ENCODE measurements at regions not wholly inside any gene's neighbourhood (a gene's known extent, or its start where the extent isn't known, plus 50 kb on each side); places are given as distances from the start of the nearest gene placed in this dataset.

DNA sequence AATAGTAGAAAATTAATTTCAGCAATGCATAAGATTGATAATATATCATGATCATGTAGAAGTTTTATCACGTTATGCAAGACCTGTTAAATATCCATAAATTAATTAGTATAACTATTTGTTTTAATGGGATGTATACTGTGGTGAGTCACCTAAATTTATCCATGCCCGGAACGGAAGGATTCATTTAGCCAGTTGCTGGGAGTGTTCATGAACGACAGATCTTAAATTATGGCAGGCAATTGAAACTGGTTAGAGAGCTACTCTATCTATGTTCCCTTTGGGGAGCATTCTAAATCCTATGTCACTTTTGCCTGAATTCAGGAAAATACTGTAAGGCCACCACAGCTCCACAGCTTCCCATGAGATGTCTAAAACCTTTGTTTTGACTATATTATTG, 1950.5 kb upstream of the AGA start:
- Histone ChIP-seq H3K4me2 (ENCODE audit: low read length, poor library complexity, severe bottlenecking) (no peak overlapping the region), H3K4me3 (ENCODE audit: insufficient read depth in 1 of 2, low read depth in 1 of 2, low read length in 2 of 2) (no peak overlapping the region), H3K9ac (ENCODE audit: low read length) (no peak overlapping the region), H3K14ac (ENCODE audit: low read length in 2 of 2) (no peak overlapping the region), H3K9me3 (ENCODE audit: control insufficient read depth, low read length) (peaks cover 19% of the 10 kb centered on the region), H3K23ac (ENCODE audit: low read length in 2 of 2) (no peak overlapping the region), H2BK120ac (ENCODE audit: low read depth, low read length) (no peak overlapping the region), H4K91ac (ENCODE audit: low read length) (no peak overlapping the region), H2BK12ac (ENCODE audit: low read length in 2 of 2) (no peak overlapping the region), H2BK15ac (ENCODE audit: low read depth, poor library complexity, severe bottlenecking) (no peak overlapping the region), H3K4ac (ENCODE audit: low read depth in 1 of 2, low read length in 2 of 2) (no peak overlapping the region), H3K79me1 (replicated peaks; ENCODE audit: low read length, poor library complexity, severe bottlenecking) (no peaks in the 10 kb centered on the region), H3K27me3 (ENCODE audit: control insufficient read depth in 1 of 2, insufficient read depth in 1 of 2, low read length in 2 of 2) (no peaks in the 10 kb centered on the region), H3K18ac (ENCODE audit: low read depth in 1 of 2, low read length in 2 of 2) (no peak overlapping the region), H2AFZ (ENCODE audit: low read depth, low read length) (no peak overlapping the region), H4K8ac (ENCODE audit: low read length) (no peak overlapping the region), H2BK5ac (ENCODE audit: low read depth, low read length, poor library complexity, severe bottlenecking) (no peak overlapping the region), H2AK5ac (ENCODE audit: low read length, severe bottlenecking) (no peak overlapping the region), H3K4me1 (ENCODE audit: control insufficient read depth, insufficient read depth, low read depth, low read length) (no peaks in the 10 kb centered on the region), H3K36me3 (ENCODE audit: control insufficient read depth in 1 of 2, insufficient read depth in 2 of 2, low read depth in 1 of 2, low read length in 2 of 2) (no peaks in the 10 kb centered on the region), H3K27ac (ENCODE audit: low read length, poor library complexity, severe bottlenecking) (no peak overlapping the region)
- 97% methylated on average over 3 of the region's 4 CpGs for WGBS
- DNase-seq = no peak

DNA sequence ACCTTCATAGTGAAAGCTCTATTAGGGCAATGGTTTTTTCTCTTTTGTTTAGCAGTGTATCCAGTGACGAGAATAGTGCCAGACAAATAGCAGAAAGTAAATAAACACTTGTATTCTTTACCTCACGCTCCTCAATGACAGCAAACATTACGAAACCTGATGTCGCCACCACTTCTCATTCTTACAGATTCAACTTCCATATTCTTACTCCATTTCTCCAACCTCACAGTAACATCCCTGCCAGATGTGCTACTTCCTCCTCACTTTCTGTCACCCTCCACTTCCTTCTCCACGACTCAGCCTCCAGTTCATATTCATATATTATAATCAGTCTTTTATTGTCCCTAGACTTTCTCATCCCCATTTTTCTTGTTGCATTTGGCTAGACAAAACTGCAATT, 1956.2 kb upstream of the AGA start:
- Histone ChIP-seq H3K9ac (ENCODE audit: low read length) (no peak overlapping the region), H4K8ac (ENCODE audit: low read length) (no peak overlapping the region), H2BK15ac (ENCODE audit: low read depth, poor library complexity, severe bottlenecking) (no peak overlapping the region), H3K18ac (ENCODE audit: low read depth in 1 of 2, low read length in 2 of 2) (no peak overlapping the region), H3K4me2 (ENCODE audit: low read length, poor library complexity, severe bottlenecking) (no peak overlapping the region), H3K23ac (ENCODE audit: low read length in 2 of 2) (no peak overlapping the region), H2BK120ac (ENCODE audit: low read depth, low read length) (no peak overlapping the region), H3K79me1 (replicated peaks; ENCODE audit: low read length, poor library complexity, severe bottlenecking) (no peaks in the 10 kb centered on the region), H3K4me1 (ENCODE audit: control insufficient read depth, insufficient read depth, low read depth, low read length) (no peaks in the 10 kb centered on the region), H3K9me3 (ENCODE audit: control insufficient read depth, low read length) (peaks cover 22% of the 10 kb centered on the region), H2AK5ac (ENCODE audit: low read length, severe bottlenecking) (no peak overlapping the region), H4K91ac (ENCODE audit: low read length) (no peak overlapping the region), H3K36me3 (ENCODE audit: control insufficient read depth in 1 of 2, insufficient read depth in 2 of 2, low read depth in 1 of 2, low read length in 2 of 2) (no peaks in the 10 kb centered on the region), H3K14ac (ENCODE audit: low read length in 2 of 2) (no peak overlapping the region), H3K27me3 (ENCODE audit: control insufficient read depth in 1 of 2, insufficient read depth in 1 of 2, low read length in 2 of 2) (no peaks in the 10 kb centered on the region), H2BK5ac (ENCODE audit: low read depth, low read length, poor library complexity, severe bottlenecking) (no peak overlapping the region), H2BK12ac (ENCODE audit: low read length in 2 of 2) (no peak overlapping the region), H3K27ac (ENCODE audit: low read length, poor library complexity, severe bottlenecking) (no peak overlapping the region), H2AFZ (ENCODE audit: low read depth, low read length) (no peak overlapping the region), H3K4me3 (ENCODE audit: insufficient read depth in 1 of 2, low read depth in 1 of 2, low read length in 2 of 2) (no peak overlapping the region), H3K4ac (ENCODE audit: low read depth in 1 of 2, low read length in 2 of 2) (no peak overlapping the region)
- peak; percentile 5 for DNase-seq
- WGBS = 74% methylated on average over 5 of the region's 5 CpGs

DNA sequence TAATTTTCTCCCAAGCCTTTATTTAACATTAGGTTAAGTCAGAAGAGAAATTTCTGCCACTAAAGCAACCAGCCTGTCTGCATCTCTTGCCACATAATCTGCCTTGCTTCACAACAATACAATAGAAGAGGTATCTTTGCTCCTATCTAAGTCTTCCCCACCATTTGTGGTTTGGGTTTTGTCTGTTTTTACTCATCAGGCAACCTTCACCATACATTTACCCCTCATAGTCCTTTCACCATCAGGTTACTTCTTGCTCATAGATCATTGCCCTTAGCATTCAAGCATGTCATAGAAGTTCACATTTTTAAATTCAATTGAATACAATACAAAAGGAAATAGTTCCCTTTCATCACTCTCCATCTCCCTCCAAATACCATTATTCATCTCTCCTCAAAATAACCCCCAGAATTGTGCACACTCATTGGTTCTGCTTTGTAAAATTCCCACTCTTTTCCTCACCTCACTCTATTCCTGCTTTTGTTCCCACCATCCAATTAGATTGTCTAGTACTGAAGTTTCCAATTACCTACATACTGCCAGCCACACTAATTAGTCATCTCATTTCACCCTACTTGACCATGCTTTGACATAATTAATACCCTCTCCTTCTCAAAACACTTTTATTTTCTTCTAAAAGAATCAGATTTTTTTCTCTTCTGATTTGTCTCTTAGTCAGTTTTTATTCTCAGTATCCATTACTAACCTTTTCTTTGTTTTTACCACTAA, 1957.0 kb upstream of the AGA start:
- Histone ChIP-seq H2BK5ac (ENCODE audit: low read depth, low read length, poor library complexity, severe bottlenecking) (no peak overlapping the region), H3K27ac (ENCODE audit: low read length, poor library complexity, severe bottlenecking) (no peak overlapping the region), H3K79me1 (replicated peaks; ENCODE audit: low read length, poor library complexity, severe bottlenecking) (no peaks in the 10 kb centered on the region), H3K4me2 (ENCODE audit: low read length, poor library complexity, severe bottlenecking) (no peak overlapping the region), H4K91ac (ENCODE audit: low read length) (no peak overlapping the region), H2AFZ (ENCODE audit: low read depth, low read length) (no peak overlapping the region), H3K27me3 (ENCODE audit: control insufficient read depth in 1 of 2, insufficient read depth in 1 of 2, low read length in 2 of 2) (no peaks in the 10 kb centered on the region), H3K23ac (ENCODE audit: low read length in 2 of 2) (no peak overlapping the region), H3K4me1 (ENCODE audit: control insufficient read depth, insufficient read depth, low read depth, low read length) (no peaks in the 10 kb centered on the region), H4K8ac (ENCODE audit: low read length) (no peak overlapping the region), H2BK120ac (ENCODE audit: low read depth, low read length) (no peak overlapping the region), H2BK12ac (ENCODE audit: low read length in 2 of 2) (no peak overlapping the region), H2BK15ac (ENCODE audit: low read depth, poor library complexity, severe bottlenecking) (no peak overlapping the region), H2AK5ac (ENCODE audit: low read length, severe bottlenecking) (no peak overlapping the region), H3K4me3 (ENCODE audit: insufficient read depth in 1 of 2, low read depth in 1 of 2, low read length in 2 of 2) (no peak overlapping the region), H3K9ac (ENCODE audit: low read length) (no peak overlapping the region), H3K9me3 (ENCODE audit: control insufficient read depth, low read length) (peaks cover 19% of the 10 kb centered on the region), H3K36me3 (ENCODE audit: control insufficient read depth in 1 of 2, insufficient read depth in 2 of 2, low read depth in 1 of 2, low read length in 2 of 2) (no peaks in the 10 kb centered on the region), H3K18ac (ENCODE audit: low read depth in 1 of 2, low read length in 2 of 2) (no peak overlapping the region), H3K14ac (ENCODE audit: low read length in 2 of 2) (no peak overlapping the region), H3K4ac (ENCODE audit: low read depth in 1 of 2, low read length in 2 of 2) (no peak overlapping the region)
- DNase-seq = no peak

DNA sequence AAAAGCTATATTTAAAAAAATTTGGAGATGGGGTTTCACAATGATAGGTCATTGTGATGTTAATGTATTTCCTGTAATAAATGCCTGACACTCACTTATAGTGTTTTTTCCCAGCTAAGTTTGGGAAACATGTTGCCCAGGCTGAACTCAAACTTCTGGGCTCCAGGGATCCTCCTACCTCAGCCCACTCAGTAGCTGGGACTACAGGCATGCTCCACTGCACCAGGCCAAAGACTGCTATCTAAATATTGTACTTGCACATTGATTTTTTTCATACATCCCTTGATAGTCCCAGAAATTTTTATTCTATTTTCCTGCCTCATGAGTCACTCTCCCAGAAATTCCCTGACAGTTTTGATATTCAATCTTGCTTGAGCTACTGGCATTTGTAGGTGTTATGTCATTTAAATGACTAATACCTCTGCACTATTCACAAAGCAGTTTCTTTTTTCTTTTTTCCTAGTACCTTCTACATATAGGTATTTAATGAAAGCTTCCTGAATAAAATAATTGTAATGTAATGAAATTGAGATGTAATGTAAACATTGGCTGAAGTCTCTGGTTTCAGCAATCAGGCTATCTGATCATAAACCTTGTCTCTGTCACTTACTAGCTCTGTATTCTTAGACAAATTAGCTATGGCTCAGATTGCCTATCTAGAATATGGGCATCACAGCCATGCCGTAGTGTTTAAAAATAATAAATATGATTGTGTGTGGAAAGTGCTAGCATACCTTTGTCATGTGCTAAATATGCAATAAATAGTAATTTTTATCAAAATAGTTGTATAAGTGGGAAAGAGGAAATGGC, 1973.0 kb upstream of the AGA start:
- Histone ChIP-seq H3K4me1 (ENCODE audit: control insufficient read depth, insufficient read depth, low read depth, low read length) (peaks cover 2% of the 10 kb centered on the region), H3K23ac (ENCODE audit: low read length in 2 of 2) (no peak overlapping the region), H3K14ac (ENCODE audit: low read length in 2 of 2) (no peak overlapping the region), H4K91ac (ENCODE audit: low read length) (no peak overlapping the region), H3K9ac (ENCODE audit: low read length) (no peak overlapping the region), H2BK15ac (ENCODE audit: low read depth, poor library complexity, severe bottlenecking) (no peak overlapping the region), H3K4me3 (ENCODE audit: insufficient read depth in 1 of 2, low read depth in 1 of 2, low read length in 2 of 2) (no peak overlapping the region), H3K4ac (ENCODE audit: low read depth in 1 of 2, low read length in 2 of 2) (peak overlapping the region in 1 of 2 experiments; percentile 61), H3K36me3 (ENCODE audit: control insufficient read depth in 1 of 2, insufficient read depth in 2 of 2, low read depth in 1 of 2, low read length in 2 of 2) (no peaks in the 10 kb centered on the region), H3K18ac (ENCODE audit: low read depth in 1 of 2, low read length in 2 of 2) (peak overlapping the region; percentile 62 to 75), H2BK120ac (ENCODE audit: low read depth, low read length) (no peak overlapping the region), H3K79me1 (replicated peaks; ENCODE audit: low read length, poor library complexity, severe bottlenecking) (no peaks in the 10 kb centered on the region), H2BK12ac (ENCODE audit: low read length in 2 of 2) (no peak overlapping the region), H2AFZ (ENCODE audit: low read depth, low read length) (no peak overlapping the region), H3K27me3 (ENCODE audit: control insufficient read depth in 1 of 2, insufficient read depth in 1 of 2, low read length in 2 of 2) (no peaks in the 10 kb centered on the region), H3K27ac (ENCODE audit: low read length, poor library complexity, severe bottlenecking) (peak overlapping the region; percentile 30), H3K4me2 (ENCODE audit: low read length, poor library complexity, severe bottlenecking) (no peak overlapping the region), H4K8ac (ENCODE audit: low read length) (no peak overlapping the region), H3K9me3 (ENCODE audit: control insufficient read depth, low read length) (peaks cover 8% of the 10 kb centered on the region), H2AK5ac (ENCODE audit: low read length, severe bottlenecking) (no peak overlapping the region), H2BK5ac (ENCODE audit: low read depth, low read length, poor library complexity, severe bottlenecking) (no peak overlapping the region)
- peak; percentile 69 for DNase-seq
- no CpG with 5 or more reads among the region's 1 CpG for WGBS

Measured in mesenchymal stem cell (in vitro differentiated cells and primary cell).